NCI-H446 (cell line): ENCODE measurements at regions not wholly inside any gene's neighbourhood (a gene's known extent, or its start where the extent isn't known, plus 50 kb on each side); places are given as distances from the start of the nearest gene placed in this dataset.
"Not testable (repeated sequence)": the region's sequence is repeated elsewhere in the genome, so short reads cannot be mapped to it uniquely, and the experiment has no call there.

Experiments used
- DNase-seq, 2 experiments: peaks; one replicate each; lab custom pipeline; 2025; lab: John Stamatoyannopoulos, UW

DNA sequence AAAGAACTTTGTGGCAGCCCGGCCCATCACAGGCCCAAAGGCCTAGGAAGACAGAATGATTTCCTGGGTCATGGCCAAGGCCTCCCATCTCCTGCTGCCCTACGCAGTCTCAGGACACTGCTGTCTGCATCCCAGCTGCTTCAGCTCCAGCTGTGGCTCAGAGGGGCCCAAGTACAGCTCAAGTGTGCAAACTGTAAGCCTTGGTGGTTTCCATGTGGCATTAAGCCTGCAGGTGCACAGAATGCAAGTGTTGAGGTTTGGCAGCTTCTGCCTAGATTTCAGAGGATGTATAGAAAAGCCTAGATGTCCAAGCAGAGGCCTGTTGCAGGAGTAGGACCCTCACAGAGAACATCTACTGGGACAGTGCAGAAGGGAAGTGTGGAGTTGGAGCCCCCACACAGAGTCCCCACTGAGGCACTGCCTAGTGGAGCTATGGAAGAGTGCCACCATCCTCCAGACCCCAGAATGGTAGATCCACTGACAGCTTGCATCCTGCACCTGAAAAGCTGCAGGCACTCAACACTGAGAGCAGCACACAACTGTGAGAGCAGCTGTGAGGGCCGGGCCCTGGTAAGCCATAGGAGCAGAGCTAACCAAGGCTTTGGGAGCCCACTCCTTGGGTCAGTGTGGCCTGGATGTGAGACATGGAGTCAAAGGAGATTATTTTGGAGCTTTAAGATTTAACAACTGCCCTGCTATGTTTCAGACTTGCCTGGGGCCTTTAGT is 208.2 kb upstream of the CMC1 start:
- no peak for DNase-seq

DNA sequence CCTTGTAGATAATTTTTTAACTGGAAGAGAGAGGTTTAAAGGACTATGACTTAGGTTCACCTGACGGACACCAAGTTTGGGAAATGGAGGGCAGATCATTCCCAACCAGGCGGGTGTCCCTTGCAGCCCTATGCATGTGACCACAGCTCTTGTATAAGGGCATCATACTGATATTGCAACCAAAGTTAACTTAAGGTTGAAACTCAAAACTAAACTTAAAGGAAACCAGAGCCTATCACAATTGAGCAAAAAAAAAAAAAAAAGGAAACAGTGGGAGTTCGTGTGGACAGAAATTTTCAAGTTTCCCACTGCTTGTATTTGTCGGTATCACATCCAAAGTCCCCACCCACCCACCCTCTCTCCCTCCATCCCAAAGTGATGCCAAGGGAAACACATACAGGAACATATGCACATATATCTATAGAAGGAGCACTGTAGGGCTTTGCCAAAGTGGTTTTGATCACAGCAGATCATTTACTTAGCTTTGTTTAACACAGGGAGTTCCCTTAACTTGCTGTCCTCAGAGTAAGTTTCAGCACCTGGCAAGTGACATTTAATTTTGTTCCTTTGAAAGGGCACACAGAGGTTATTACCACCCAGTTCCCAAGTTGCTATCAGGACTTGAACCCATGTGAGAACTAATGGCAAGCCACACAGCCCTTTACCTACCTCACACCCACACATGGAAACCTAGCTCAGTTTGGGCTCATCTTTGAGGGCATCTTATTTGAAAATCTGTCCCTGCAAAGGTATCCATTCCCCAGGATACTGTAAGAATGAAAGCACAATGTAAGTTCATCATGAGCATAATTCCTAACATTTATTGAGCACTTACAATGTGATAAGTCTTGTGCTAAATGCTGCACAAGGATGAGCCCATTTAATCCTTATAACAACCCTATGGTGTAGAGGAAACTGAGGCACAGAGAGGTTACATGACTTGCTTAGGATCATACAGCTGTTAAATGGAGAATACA is 204.5 kb upstream of the CMC1 start:
- no peak for DNase-seq

- DNase-seq: no peak
Measured at GRCh38 chr3:28039234-28039633, 202.2 kb upstream of the CMC1 start.

- no peak for DNase-seq
Measured at GRCh38 chr3:28039829-28040228, 201.6 kb upstream of the CMC1 start.

DNA sequence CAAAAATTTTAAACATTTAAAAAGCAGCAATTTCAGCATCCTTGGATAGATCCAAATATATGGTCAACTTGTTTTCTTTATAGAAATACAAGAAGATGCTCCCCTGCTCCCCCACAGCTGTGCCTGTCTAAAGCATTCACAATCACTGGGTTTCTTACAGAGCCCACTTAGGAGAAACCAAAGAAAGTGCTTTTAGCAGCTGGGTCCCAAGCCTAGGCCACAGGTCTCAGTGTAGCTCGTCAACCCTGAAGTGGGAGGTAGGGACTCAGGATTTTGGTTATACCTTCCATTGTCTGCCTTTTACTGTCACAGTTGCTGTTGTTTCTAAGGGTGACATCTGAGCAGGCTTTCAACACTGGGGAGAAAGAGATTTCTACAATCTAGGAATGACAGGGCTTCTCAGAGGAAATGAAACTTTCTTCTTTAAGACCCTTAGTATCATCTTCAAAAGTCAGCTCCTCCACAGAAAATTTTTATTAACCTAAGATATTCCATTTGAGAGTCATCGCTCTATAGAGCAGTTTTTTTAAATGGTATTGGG is 199.3 kb upstream of the CMC1 start:
- DNase-seq: no peak

DNA sequence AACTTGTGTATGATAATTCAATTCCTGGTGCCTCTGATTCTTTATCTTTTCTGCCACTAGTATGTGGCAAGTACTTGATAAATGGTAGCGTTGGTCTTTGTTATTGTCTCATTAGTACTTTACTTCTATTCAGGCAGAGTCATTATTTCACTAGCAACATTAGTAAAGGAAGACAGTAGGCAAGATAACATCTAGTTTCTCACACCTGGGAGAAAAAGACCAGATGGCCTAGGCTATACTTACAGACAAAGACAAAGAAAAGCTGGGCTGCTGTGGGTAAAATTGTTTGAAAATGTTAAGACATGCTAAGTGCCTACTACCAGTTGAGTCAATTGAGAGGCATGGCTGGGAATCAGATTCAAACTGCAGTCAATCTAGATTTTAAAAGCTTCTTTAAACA is 198.7 kb upstream of the CMC1 start:
- DNase-seq: no peak

- no peak for DNase-seq
Measured at GRCh38 chr3:28050120-28050519, 191.3 kb upstream of the CMC1 start.

DNA sequence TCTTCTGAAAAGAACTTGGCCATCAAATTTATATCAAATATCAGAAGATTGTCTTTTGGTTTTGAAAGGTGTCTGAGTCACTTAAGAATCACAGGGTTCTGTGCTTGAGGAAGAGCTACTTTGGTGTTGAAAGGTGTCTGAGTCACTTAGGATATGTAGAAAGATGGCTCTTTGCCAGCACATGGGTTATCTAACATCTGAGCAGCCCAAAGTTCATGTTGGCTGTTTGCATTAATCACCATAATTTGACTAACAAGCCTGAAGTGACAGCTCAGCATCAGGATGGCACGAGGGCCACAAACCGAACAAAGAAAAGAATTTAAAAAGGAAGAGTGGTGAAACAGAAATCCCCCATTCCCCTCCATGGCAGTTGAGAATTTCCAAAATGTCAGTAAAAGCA is 190.5 kb upstream of the CMC1 start:
- no peak for DNase-seq

GRCh38 chr3:28053759-28054158 is 187.7 kb upstream of the CMC1 start:
- DNase-seq: no peak

DNA sequence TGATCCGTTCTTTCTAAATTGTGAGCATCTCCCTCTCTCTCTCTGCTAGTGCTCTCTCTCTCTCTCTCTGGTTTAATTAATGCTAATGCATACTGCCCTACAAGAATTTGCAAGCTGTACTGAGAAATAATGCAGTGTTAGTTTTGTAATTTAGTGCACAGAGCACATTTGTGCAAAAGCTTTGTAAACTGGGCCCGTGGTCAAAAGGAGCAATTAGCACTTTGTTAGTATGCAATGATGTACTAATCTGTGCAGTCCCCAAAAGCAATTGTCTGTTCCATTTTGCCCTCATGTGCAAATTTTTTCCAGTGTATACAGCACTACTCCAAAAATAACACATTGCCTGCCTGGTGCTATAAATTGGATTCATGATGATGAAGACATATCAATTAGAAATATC is 184.6 kb upstream of the CMC1 start:
- DNase-seq: no peak

GRCh38 chr3:28057539-28057938 is 183.9 kb upstream of the CMC1 start:
- DNase-seq: no peak

GRCh38 chr3:28059199-28059598 is 182.2 kb upstream of the CMC1 start:
- DNase-seq: not testable (repeated sequence)

- no peak for DNase-seq
Measured at GRCh38 chr3:28066020-28066419, 175.4 kb upstream of the CMC1 start.

- DNase-seq: no peak
Measured at GRCh38 chr3:28067014-28067413, 174.4 kb upstream of the CMC1 start.

DNA sequence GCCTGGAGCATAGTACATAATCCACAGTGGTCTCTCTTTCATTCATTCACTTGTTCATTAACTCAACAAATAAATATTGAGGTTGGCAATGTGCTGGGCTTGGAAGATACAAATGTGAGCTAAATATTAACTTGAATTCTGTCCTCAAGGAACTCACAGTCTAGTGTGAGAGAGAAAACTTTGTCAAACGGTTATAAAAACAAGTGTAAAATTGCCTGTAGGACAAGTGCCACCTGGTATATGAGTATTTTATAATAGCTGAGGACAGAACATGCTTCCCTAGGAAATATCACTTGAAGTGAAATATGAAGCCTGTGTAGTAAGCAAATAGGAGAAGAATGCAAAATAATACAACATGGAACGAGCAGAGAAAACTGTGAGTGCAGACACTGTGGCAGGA is 173.1 kb upstream of the CMC1 start:
- no peak for DNase-seq

DNA sequence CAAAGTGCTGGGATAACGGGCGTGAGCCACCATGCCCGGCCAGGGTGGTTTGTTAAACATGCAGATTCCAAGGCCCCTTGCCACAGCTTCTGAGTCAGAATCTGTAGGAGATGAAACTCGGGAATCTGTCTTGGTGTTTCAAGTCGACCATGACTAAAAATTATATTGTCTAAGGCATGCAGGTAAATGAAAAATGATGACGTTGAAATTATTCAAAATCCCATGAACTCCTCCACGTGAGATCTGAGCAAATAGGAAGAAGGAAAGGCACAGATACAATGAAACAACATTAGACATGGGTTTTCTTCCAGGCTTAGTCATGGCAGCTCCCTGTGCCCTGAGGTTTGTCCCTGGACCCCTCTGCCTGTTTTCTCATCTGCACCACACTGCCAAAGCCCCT is 172.0 kb upstream of the CMC1 start:
- DNase-seq: no peak

GRCh38 chr3:28076246-28076645 is 165.2 kb upstream of the CMC1 start:
- DNase-seq: no peak

DNA sequence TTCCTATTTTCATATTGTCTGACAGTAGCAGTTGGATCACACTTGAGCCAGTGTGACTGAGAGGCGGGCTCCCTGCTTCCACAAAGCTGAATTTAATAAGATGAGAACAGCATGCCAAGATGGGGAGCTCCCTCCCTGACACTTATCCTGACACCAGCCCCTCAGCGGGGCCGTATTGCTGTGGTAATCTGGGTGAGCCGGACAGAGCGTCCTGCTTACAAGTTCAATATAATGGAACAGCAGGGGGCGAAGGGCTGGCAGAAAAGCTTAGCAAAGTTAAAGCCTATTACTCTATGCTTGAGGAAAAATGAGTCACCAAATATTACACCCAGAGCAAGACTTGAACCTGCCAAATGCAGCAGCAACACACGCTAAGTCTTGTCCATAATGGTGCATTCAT is 163.8 kb upstream of the CMC1 start:
- DNase-seq: peak in 1 of 2 experiments; percentile 1

GRCh38 chr3:28078536-28078935 is 162.9 kb upstream of the CMC1 start:
- no peak for DNase-seq

DNA sequence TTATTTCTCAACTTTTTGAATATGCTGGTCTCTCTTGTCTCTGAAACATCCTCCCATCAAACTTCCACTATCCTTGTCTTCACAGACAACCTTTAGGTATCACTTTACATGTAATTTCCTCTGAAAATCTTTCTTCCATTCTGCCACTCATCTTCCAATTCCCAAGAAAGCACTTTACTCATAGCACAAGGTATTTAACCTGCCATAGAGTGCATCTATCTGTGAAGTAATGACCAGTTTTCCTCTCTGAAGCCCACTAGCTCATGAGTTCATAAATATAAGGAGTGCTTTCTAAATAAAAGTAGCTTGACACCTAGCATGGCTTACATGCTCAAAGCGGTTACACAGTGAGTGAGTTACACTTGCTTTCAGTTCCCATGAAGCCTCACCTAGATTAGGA is 160.7 kb upstream of the CMC1 start:
- no peak for DNase-seq

GRCh38 chr3:28081533-28081947 is 159.9 kb upstream of the CMC1 start:
- no peak for DNase-seq

DNA sequence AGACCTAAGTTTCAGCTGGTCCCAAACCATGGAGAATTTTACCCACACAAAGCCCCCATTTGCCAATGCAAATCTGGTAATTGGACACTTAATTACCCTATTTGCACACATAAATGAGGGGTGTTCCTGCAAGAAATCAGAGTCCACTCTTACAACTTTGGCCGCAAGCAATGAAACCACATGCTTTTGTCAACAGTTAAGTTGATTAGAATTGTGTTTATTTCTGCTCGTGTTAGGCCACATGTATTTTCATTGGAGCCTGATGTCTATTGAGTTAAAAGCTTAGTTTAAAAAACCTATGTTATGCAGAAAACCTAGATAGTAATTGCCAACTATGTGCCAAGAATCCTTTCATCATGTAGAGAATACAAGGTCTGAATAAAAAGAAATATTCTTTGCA is 153.8 kb upstream of the CMC1 start:
- DNase-seq: no peak
